Breast epithelium (tissue), 4 donors: ENCODE measurements at regions not wholly inside any gene's neighbourhood (a gene's known extent, or its start where the extent isn't known, plus 50 kb on each side); places are given as distances from the start of the nearest gene placed in this dataset.
"Not testable (repeated sequence)": the region's sequence is repeated elsewhere in the genome, so short reads cannot be mapped to it uniquely, and the experiment has no call there.

Experiments
- DNase-seq, 2 donors: peaks; one replicate each; pipeline ENCODE4 v3.0.0-alpha.2; 2019; ENCODE audit warnings: low spot score in 2 of 2
- H3K27ac ChIP-seq, 2 donors: fragments of 200-600 bp; sonication (generic) in 1 of 2; one replicate each; pipeline ENCODE4 v1.5.1; 2016 to 2019; ENCODE audit warnings: mild to moderate bottlenecking in 1 of 2
- H3K27me3 ChIP-seq, 2 donors: fragments of 200-600 bp; sonication (generic) in 1 of 2; one replicate each; pipeline versions ENCODE4 v1.5.1 to v1.6.0; 2017 to 2019; ENCODE audit warnings: control low read depth in 1 of 2, mild to moderate bottlenecking in 1 of 2
- H3K36me3 ChIP-seq: fragments of 200-600 bp; one replicate; pipeline ENCODE4 v1.5.1; 2019
- H3K4me1 ChIP-seq, 2 donors: fragments of 200-600 bp; sonication (generic); one replicate each; pipeline ENCODE4 v1.5.1; 2016 to 2019; ENCODE audit warnings: control low read depth in 1 of 2
- H3K4me3 ChIP-seq, 3 donors: fragments of 200-600 bp; sonication (generic); 1 replicate in 2 of 3; 2 replicates in 1 of 3; pipeline ENCODE4 v1.5.1; 2016 to 2019; ENCODE audit warnings: mild to moderate bottlenecking in 3 of 3, moderate library complexity in 2 of 3
- H3K9me3 ChIP-seq, 2 donors: fragments of 200-600 bp; sonication (generic) in 1 of 2; one replicate each; pipeline ENCODE4 v1.5.1; 2016 to 2019; ENCODE audit warnings: control low read depth in 1 of 2
- POLR2A ChIP-seq: fragments of 450-650 bp; IDR thresholded peaks from one replicate; pipeline ENCODE4 v1.6.1; 2016; ENCODE audit warnings: antibody characterized with exemption, mild to moderate bottlenecking, moderate library complexity
- POLR2AphosphoS5 ChIP-seq, 3 donors: sonication (generic); formaldehyde crosslinking; IDR thresholded peaks; one replicate each; pipeline ENCODE4 v1.6.1; 2017; ENCODE audit warnings: antibody characterized with exemption in 3 of 3
- intact Hi-C: fragments of 100-400 bp; cut with DNase I; formaldehyde crosslinking; loops from one replicate; pipeline ENCODE4 v1.15.1; 2023; ENCODE audit warnings: low total_unique reads
- TF ChIP-seq, protein P1 (sequence below), 3 donors: fragments of 450-650 bp; IDR thresholded peaks; one replicate each; pipeline ENCODE4 v1.5.1; 2016 to 2017; ENCODE audit warnings: antibody characterized with exemption in 3 of 3, mild to moderate bottlenecking in 3 of 3, moderate library complexity in 3 of 3

DNA sequence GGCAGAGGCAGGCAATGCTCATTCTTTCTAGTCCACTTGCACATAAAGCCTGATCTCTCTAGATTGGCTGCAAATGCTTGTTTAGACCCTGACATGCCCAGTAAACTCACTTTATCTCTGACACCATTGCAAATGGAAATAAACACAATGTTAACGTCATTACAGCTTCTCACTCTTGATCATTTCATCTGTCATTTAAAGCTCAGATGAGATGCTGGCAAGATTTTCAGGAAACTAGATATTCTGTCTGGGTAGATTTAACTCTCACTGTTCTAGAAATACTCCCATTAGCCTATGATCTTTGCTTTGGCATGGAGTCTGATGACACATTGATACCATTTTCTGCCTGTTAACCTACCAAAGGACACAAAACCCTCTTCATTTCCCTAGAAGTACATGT is 320.7 kb upstream of the HNRNPA3 start:
- H3K4me3 ChIP-seq, result no peak overlapping the region
- H3K9me3 ChIP-seq, result no peaks in the 10 kb centered on the region
- H3K27ac ChIP-seq, result no peak overlapping the region
- H3K4me1 ChIP-seq, result no peaks in the 10 kb centered on the region
- no peaks in the 10 kb centered on the region for H3K36me3 ChIP-seq
- TF ChIP-seq, protein P1, sequence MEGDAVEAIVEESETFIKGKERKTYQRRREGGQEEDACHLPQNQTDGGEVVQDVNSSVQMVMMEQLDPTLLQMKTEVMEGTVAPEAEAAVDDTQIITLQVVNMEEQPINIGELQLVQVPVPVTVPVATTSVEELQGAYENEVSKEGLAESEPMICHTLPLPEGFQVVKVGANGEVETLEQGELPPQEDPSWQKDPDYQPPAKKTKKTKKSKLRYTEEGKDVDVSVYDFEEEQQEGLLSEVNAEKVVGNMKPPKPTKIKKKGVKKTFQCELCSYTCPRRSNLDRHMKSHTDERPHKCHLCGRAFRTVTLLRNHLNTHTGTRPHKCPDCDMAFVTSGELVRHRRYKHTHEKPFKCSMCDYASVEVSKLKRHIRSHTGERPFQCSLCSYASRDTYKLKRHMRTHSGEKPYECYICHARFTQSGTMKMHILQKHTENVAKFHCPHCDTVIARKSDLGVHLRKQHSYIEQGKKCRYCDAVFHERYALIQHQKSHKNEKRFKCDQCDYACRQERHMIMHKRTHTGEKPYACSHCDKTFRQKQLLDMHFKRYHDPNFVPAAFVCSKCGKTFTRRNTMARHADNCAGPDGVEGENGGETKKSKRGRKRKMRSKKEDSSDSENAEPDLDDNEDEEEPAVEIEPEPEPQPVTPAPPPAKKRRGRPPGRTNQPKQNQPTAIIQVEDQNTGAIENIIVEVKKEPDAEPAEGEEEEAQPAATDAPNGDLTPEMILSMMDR (IDR thresholded peaks at IDR 0.05), result no peak
- TF ChIP-seq POLR2AphosphoS5 (IDR thresholded peaks at IDR 0.05), result no peak
- no peak for TF ChIP-seq POLR2A
- no peaks in the 10 kb centered on the region for H3K27me3 ChIP-seq
- intact Hi-C loops, result no loop called here
- DNase-seq, result no peak

DNA sequence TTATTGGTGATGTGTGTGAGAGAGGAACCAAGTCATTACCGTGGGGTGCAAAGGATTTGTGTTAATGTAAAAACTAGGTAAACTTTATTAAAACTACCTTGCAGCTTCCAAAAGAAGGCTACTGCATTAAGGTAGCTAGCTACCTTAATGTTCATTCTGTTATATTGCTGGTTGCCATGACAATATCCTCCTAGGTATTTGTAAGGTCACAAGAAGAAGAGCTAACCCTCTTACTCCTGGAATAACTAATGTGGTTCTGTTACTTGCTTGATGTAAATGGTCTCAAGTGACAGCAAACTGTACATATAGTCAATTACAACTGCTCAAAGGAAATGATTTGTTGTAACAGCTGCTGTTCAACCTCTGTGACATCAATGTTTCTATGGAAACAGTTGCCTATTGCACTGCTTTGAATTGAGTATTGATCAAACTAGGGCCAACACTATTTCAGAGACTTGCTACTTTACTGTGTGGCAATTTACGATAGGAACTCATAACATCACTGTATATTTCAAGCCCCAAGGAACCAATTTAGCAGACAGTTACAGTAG is 319.8 kb upstream of the HNRNPA3 start:
- TF ChIP-seq, protein P1 (IDR thresholded peaks at IDR 0.05), result no peak
- TF ChIP-seq POLR2AphosphoS5 (IDR thresholded peaks at IDR 0.05), result no peak
- TF ChIP-seq POLR2A, result no peak
- Histone ChIP-seq H3K27me3 (no peaks in the 10 kb centered on the region), H3K4me1 (no peaks in the 10 kb centered on the region), H3K9me3 (no peaks in the 10 kb centered on the region), H3K27ac (no peak overlapping the region), H3K4me3 (no peak overlapping the region), H3K36me3 (no peaks in the 10 kb centered on the region)
- intact Hi-C loops, result no loop called here
- DNase-seq, result no peak

DNA sequence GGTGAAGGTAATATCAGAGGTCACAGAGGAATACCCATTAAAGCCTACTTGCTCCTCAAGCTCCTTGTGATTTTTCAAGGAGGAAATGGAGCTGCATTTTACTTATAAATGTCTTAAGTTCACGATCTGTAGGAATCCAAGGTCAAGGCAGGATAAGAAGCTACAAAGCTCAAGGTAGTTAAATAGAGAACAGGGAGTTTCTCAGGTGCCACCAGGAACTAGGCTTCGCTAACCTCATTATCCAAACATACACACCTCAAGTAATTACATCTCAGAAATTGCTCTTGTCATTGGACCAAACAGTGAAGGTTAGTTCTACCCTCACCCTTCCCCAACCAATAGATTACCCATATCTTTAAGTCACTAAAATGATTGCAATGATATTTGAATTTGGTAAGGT is 317.4 kb upstream of the HNRNPA3 start:
- no peak for DNase-seq
- Histone ChIP-seq H3K27me3 (no peaks in the 10 kb centered on the region), H3K36me3 (no peaks in the 10 kb centered on the region), H3K4me1 (no peaks in the 10 kb centered on the region), H3K9me3 (no peaks in the 10 kb centered on the region), H3K27ac (no peak overlapping the region), H3K4me3 (no peak overlapping the region)
- intact Hi-C loops, result no loop called here
- TF ChIP-seq POLR2AphosphoS5 (IDR thresholded peaks at IDR 0.05), result no peak
- TF ChIP-seq, protein P1 (IDR thresholded peaks at IDR 0.05), result no peak
- TF ChIP-seq POLR2A, result no peak

DNA sequence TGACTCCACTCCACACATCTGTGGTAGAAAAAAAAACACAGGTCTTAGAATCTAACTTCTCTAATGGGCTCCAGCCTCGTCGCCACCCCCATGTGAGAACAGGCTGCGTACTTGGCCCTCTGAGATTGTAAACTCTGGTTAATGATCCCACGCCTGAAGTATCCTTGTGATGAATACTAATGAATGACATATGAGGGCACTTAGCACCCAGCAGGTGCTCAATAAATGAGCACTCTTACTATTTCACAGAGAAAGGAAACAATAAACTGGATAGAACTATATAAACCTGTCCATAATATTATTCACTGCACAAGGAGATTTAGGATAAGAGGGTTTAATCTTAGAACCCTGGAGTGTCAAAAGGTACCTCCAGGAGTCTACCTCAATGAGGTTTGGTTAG is 310.1 kb upstream of the HNRNPA3 start:
- Histone ChIP-seq H3K27me3 (no peaks in the 10 kb centered on the region), H3K4me3 (no peak overlapping the region), H3K36me3 (no peaks in the 10 kb centered on the region), H3K27ac (no peak overlapping the region), H3K9me3 (no peaks in the 10 kb centered on the region), H3K4me1 (no peaks in the 10 kb centered on the region)
- no peak for DNase-seq
- intact Hi-C loops, result no loop called here
- TF ChIP-seq, protein P1 (IDR thresholded peaks at IDR 0.05), result no peak
- TF ChIP-seq POLR2A, result no peak
- no peak for TF ChIP-seq POLR2AphosphoS5 (IDR thresholded peaks at IDR 0.05)

DNA sequence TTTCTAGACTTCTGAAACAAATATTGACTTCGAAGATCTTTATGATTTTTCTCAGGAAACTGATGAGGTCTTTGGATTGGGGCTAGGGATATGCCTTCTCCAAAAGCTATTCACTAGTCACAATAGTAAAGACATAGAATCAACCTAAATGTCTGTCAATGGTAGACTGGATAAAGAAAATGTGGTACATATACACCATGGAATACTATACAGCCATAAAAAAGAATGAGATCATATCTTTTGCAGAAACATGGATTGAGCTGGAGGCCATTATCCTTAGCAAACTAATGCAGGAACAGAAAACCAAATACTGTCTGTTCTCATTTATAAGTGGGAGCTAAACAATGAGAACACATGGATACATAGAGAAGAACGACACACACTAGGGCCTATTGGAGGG is 308.5 kb upstream of the HNRNPA3 start:
- H3K27me3 ChIP-seq, DNase-seq, H3K4me1 ChIP-seq, intact Hi-C loops, H3K9me3 ChIP-seq, H3K4me3 ChIP-seq, H3K27ac ChIP-seq, H3K36me3 ChIP-seq: not testable (repeated sequence)

DNA sequence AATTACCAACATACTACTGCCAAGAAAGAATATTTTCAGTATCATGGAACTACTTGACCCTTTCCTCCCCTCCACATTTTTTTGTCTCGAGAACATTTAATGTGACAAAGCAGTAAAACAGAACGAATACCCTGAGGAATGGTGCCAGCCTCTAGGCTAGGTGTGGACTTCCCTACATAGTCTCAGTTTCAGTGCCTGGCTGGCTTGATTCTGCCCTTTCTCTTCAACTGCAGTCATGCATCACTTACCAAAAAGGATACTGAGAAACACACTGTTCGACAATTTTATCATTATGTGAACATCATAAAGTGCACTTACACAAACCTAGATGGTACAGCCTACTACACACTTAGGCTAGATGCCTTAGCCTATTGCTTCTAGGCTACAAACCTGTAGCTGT is 305.3 kb upstream of the HNRNPA3 start:
- intact Hi-C loops, result no loop called here

More for the DNA sequence above, 305.3 kb upstream of the HNRNPA3 start:
- Histone ChIP-seq H3K27ac (no peak overlapping the region), H3K27me3 (no peaks in the 10 kb centered on the region), H3K4me3 (no peak overlapping the region), H3K9me3 (no peaks in the 10 kb centered on the region), H3K4me1 (no peaks in the 10 kb centered on the region), H3K36me3 (no peaks in the 10 kb centered on the region)
- no peak for TF ChIP-seq POLR2AphosphoS5 (IDR thresholded peaks at IDR 0.05)
- no peak for TF ChIP-seq POLR2A
- TF ChIP-seq, protein P1 (IDR thresholded peaks at IDR 0.05), result no peak
- DNase-seq, result no peak
